ENCODE measurements at regions not wholly inside any gene's neighbourhood (a gene's known extent, or its start where the extent isn't known, plus 50 kb on each side); places are given as distances from the start of the nearest gene placed in this dataset.

GRCh38 chr16:88298833-88299745 lies 83.7 kb upstream of the ZNF469 start:
- Mint-ChIP-seq H3K27ac (no peak overlapping the region), H3K4me1 (peaks cover 1% of the 10 kb centered on the region), H3K27me3 (no peaks in the 10 kb centered on the region), H3K36me3 (no peaks in the 10 kb centered on the region), H3K9me3 (peaks cover 2% of the 10 kb centered on the region), H3K4me3 (no peak overlapping the region)
- DNase-seq = no peak
- POLR2A ChIA-PET = interaction anchor here (0.6 kb wide), 1 partner anchor 313 kb away, joined by 3 read pairs; no protein-coding TSS in a partner anchor
- ATAC-seq (ENCODE audit: low read depth) = peak; percentile 44

GRCh38 chr16:88299751-88300462 lies 82.9 kb upstream of the ZNF469 start:
- Mint-ChIP-seq H3K9me3 (no peaks in the 10 kb centered on the region), H3K27me3 (no peaks in the 10 kb centered on the region), H3K4me3 (no peak overlapping the region), H3K27ac (no peak overlapping the region), H3K36me3 (no peaks in the 10 kb centered on the region), H3K4me1 (peaks cover 1% of the 10 kb centered on the region)
- DNase-seq = no peak
- ATAC-seq (ENCODE audit: low read depth) = no peak
- POLR2A ChIA-PET = no interaction called here

DNA sequence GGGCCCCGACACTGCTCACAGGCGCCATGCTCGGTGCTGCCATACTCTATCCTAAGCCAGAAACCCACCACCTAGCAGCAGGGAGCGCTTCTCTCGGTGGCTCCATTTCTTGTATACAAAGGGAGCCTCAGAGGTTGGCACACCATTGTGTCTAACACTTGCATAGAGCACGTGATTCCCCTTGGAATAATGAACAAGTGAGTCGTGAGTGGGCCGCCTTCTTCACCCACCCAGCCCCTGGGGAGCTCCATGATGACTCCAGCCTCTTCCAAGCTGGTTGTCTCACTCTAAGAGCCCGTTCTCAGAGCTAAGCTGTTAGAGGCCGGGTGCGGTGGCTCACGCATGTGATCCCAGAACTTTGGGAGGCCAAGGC lies 82.3 kb upstream of the ZNF469 start:
- H3K36me3 Mint-ChIP-seq = no peaks in the 10 kb centered on the region
- no peak for DNase-seq
- POLR2A ChIA-PET = no interaction called here
- no peak for ATAC-seq (ENCODE audit: low read depth)
- H3K9me3 Mint-ChIP-seq = peaks cover 4% of the 10 kb centered on the region
- H3K27me3 Mint-ChIP-seq = no peaks in the 10 kb centered on the region
- H3K27ac Mint-ChIP-seq = no peak overlapping the region
- H3K4me3 Mint-ChIP-seq = no peak overlapping the region
- peaks cover 1% of the 10 kb centered on the region for H3K4me1 Mint-ChIP-seq

DNA sequence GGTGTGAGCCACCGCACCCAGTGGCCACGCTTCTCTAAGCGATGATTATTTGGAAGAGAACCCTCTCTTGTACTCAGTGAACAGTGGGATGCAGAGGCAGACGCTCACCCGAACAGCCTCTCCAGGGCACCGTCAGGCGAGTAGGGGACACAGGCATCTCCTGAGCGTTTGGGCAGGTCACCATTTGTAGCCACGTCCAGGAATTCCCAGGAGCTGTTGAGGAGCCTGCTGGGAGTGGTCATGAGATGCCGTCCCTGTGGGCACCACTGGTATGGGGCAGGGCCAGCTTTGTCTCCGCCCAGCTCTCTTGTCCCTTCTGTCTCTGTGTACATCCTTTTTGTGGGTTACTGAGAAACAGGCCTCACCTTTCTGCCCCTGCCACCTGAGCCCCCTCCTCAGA lies 81.3 kb upstream of the ZNF469 start:
- H3K4me1 Mint-ChIP-seq = peaks cover 3% of the 10 kb centered on the region
- no peak for ATAC-seq (ENCODE audit: low read depth)
- H3K9me3 Mint-ChIP-seq = peaks cover 8% of the 10 kb centered on the region
- POLR2A ChIA-PET = no interaction called here
- H3K27me3 Mint-ChIP-seq = no peaks in the 10 kb centered on the region
- H3K27ac Mint-ChIP-seq = no peak overlapping the region
- H3K36me3 Mint-ChIP-seq = peaks cover 1% of the 10 kb centered on the region
- H3K4me3 Mint-ChIP-seq = no peak overlapping the region
- DNase-seq = no peak

DNA sequence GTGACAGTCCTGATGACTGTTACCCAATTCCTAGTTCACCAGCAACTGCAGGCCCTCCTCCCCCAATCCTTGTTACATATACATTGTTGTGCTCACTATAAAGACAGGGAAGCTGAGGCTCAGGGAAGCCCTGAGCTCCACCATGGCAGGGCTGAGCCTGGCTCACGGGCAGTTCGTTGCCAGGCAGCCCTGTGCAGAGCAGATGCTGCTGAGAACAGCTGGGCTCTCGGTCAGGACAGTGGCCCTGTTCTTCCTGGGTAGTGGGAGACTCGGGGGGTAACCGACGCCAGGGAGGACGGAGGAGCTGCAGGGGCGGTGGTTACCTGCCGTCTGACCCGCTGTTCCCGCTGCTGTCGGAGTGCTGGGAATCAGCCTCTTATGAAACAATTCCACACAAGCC lies 80.9 kb upstream of the ZNF469 start:
- no peak for ATAC-seq (ENCODE audit: low read depth)
- POLR2A ChIA-PET = no interaction called here
- Mint-ChIP-seq H3K4me3 (no peak overlapping the region), H3K27ac (no peak overlapping the region), H3K36me3 (peaks cover 1% of the 10 kb centered on the region), H3K4me1 (peaks cover 3% of the 10 kb centered on the region), H3K9me3 (peaks cover 8% of the 10 kb centered on the region), H3K27me3 (no peaks in the 10 kb centered on the region)
- no peak for DNase-seq

GRCh38 chr16:88302666-88303065 lies 80.1 kb upstream of the ZNF469 start:
- peaks cover 1% of the 10 kb centered on the region for H3K36me3 Mint-ChIP-seq
- DNase-seq = no peak
- no peak for ATAC-seq (ENCODE audit: low read depth)
- peaks cover 8% of the 10 kb centered on the region for H3K9me3 Mint-ChIP-seq
- POLR2A ChIA-PET = no interaction called here
- H3K27me3 Mint-ChIP-seq = no peaks in the 10 kb centered on the region
- H3K27ac Mint-ChIP-seq = no peak overlapping the region
- no peak overlapping the region for H3K4me3 Mint-ChIP-seq
- H3K4me1 Mint-ChIP-seq = peaks cover 3% of the 10 kb centered on the region

DNA sequence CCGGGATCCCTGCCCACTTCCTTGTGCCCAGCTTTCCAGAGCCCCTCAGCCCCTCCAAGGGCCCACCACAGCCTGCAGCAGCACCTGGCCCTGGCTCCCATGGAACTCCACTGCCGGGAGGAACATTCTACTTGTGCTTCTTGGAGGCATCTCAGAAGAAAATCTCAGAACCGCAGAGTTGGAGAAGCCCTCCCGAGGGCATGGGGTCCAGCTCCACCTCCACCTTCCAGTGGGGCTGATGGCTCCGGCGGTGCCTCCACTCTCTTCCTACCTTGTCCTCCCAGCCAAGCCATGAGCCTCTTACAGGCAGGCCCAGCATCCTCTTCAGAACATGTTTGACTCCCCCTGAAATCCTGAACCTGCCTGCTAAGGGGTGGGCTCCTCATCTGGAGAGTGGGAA lies 79.4 kb upstream of the ZNF469 start:
- peaks cover 3% of the 10 kb centered on the region for H3K4me1 Mint-ChIP-seq
- no peak overlapping the region for H3K27ac Mint-ChIP-seq
- H3K36me3 Mint-ChIP-seq = peaks cover 1% of the 10 kb centered on the region
- POLR2A ChIA-PET = no interaction called here
- H3K4me3 Mint-ChIP-seq = no peak overlapping the region
- no peak for DNase-seq
- H3K9me3 Mint-ChIP-seq = peaks cover 8% of the 10 kb centered on the region
- no peaks in the 10 kb centered on the region for H3K27me3 Mint-ChIP-seq
- ATAC-seq (ENCODE audit: low read depth) = no peak

DNA sequence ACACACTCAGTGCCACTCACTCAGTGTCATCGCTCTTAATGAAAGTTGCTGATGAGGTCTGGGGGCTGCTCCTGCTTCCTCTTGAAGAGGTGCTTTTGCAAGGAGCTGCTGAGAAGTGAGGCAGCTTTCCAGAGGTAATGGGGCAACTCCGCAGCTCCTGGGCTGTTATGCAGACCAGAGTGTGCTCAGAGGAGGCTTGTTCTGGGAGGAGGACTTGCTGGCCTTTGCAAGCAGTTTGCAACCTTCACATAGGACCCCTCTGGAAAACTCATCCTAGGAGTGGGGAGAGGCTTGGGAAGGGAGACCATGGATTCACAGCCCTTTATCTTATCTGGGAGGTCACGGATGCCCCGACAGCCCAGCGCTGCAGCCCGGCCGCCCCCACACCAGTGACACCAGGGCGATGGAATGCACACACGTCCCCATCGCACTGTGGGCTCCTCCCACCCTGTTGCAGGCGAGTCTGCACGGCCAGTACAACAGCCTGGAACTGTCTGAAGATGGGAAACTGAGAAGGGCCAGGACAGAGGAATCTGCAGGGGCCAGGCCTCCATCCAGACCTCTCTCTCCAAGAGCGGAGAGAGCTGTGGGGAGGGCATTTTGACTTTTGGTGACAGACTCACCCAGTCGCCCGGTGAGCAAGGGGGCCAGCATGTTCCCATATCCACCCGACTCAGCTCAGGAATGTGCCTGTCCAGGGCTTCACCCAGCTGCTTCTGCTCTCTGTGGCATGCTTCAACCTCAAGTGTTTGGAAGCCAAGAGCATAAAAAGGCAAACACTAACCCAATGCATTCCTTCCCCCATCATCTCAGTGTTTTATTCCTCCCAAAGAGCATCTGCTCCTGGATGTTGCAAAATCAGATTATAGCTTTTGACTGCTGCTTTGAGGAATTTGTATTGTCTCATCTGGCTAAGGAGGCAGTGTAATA lies 78.6 kb upstream of the ZNF469 start:
- Mint-ChIP-seq H3K4me3 (no peak overlapping the region), H3K27ac (no peak overlapping the region)
- ATAC-seq (ENCODE audit: low read depth) = no peak

GRCh38 chr16:88305176-88305575 lies 77.6 kb upstream of the ZNF469 start:
- POLR2A ChIA-PET = no interaction called here
- peaks cover 3% of the 10 kb centered on the region for H3K4me1 Mint-ChIP-seq
- H3K27ac Mint-ChIP-seq = no peak overlapping the region
- H3K27me3 Mint-ChIP-seq = peaks cover 4% of the 10 kb centered on the region
- no peak for ATAC-seq (ENCODE audit: low read depth)
- DNase-seq = no peak
- H3K4me3 Mint-ChIP-seq = no peak overlapping the region
- H3K9me3 Mint-ChIP-seq = peaks cover 8% of the 10 kb centered on the region
- peaks cover 1% of the 10 kb centered on the region for H3K36me3 Mint-ChIP-seq

More for the DNA sequence above, 78.6 kb upstream of the ZNF469 start:
- H3K9me3 Mint-ChIP-seq = peaks cover 8% of the 10 kb centered on the region
- peaks cover 3% of the 10 kb centered on the region for H3K27me3 Mint-ChIP-seq
- POLR2A ChIA-PET = no interaction called here
- H3K36me3 Mint-ChIP-seq = peaks cover 1% of the 10 kb centered on the region
- peaks cover 3% of the 10 kb centered on the region for H3K4me1 Mint-ChIP-seq
- DNase-seq = no peak

DNA sequence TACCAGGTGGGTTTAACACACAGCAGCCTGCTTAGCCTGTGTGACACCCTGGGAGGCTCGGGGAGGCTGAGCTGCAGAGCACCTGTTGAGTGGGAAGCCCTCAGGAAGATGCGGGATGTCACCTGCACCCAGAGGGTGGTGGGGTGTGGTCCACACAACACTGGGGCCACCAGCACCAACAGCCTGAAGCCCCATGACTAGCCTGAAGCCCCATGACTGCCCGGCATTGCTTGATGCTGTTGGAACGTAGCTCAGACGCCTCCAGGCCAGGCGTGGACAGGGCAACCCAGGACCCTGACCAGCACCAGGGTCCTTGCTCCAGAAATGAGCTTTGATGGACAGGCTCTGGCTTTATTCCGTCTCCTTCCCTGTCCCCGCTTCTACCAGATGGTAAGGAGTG lies 76.3 kb upstream of the ZNF469 start:
- Mint-ChIP-seq H3K4me1 (peaks cover 3% of the 10 kb centered on the region), H3K36me3 (peaks cover 1% of the 10 kb centered on the region), H3K9me3 (peaks cover 8% of the 10 kb centered on the region), H3K27me3 (peaks cover 4% of the 10 kb centered on the region), H3K4me3 (no peak overlapping the region), H3K27ac (no peak overlapping the region)
- ATAC-seq (ENCODE audit: low read depth) = no peak
- DNase-seq = no peak
- POLR2A ChIA-PET = no interaction called here

GRCh38 chr16:88306860-88307545 lies 75.8 kb upstream of the ZNF469 start:
- POLR2A ChIA-PET = no interaction called here
- no peak overlapping the region for H3K27ac Mint-ChIP-seq
- peaks cover 3% of the 10 kb centered on the region for H3K4me1 Mint-ChIP-seq
- H3K36me3 Mint-ChIP-seq = peaks cover 1% of the 10 kb centered on the region
- peaks cover 4% of the 10 kb centered on the region for H3K27me3 Mint-ChIP-seq
- peaks cover 8% of the 10 kb centered on the region for H3K9me3 Mint-ChIP-seq
- DNase-seq (no peak), ATAC-seq (ENCODE audit: low read depth) (no peak)
- H3K4me3 Mint-ChIP-seq = no peak overlapping the region

- Mint-ChIP-seq H3K4me3 (no peak overlapping the region), H3K9me3 (peaks cover 12% of the 10 kb centered on the region), H3K27me3 (peaks cover 6% of the 10 kb centered on the region), H3K27ac (no peak overlapping the region), H3K4me1 (peaks cover 3% of the 10 kb centered on the region), H3K36me3 (peaks cover 1% of the 10 kb centered on the region)
- DNase-seq (no peak), ATAC-seq (ENCODE audit: low read depth) (no peak)
- POLR2A ChIA-PET = no interaction called here
These were observed 74.2 kb upstream of the ZNF469 start for GRCh38 chr16:88308441-88309173.

Data from activated naive CD8-positive, alpha-beta T cell treated with anti-CD3 and anti-CD28 coated beads, Interleukin-2, amount 10 ng/mL, durations not matched to agents 7 days and 5 days (primary cell).